ENCODE measurements at regions not wholly inside any gene's neighbourhood (a gene's known extent, or its start where the extent isn't known, plus 50 kb on each side); places are given as distances from the start of the nearest gene placed in this dataset.

GRCh38 chr5:124253203-124253810 lies 493.1 kb downstream of the ZNF608 start:
- Mint-ChIP-seq H3K9me3 (peaks cover 33% of the 10 kb centered on the region), H3K36me3 (ENCODE audit: low read depth) (no peaks in the 10 kb centered on the region), H3K27ac (peak overlapping the region; percentile 25 to 70 (median 47)), H3K4me1 (peaks cover 39% of the 10 kb centered on the region), H3K4me3 (no peak overlapping the region), H3K27me3 (ENCODE audit: low read depth) (peaks cover 4% of the 10 kb centered on the region)
- TF ChIP-seq, protein P1, sequence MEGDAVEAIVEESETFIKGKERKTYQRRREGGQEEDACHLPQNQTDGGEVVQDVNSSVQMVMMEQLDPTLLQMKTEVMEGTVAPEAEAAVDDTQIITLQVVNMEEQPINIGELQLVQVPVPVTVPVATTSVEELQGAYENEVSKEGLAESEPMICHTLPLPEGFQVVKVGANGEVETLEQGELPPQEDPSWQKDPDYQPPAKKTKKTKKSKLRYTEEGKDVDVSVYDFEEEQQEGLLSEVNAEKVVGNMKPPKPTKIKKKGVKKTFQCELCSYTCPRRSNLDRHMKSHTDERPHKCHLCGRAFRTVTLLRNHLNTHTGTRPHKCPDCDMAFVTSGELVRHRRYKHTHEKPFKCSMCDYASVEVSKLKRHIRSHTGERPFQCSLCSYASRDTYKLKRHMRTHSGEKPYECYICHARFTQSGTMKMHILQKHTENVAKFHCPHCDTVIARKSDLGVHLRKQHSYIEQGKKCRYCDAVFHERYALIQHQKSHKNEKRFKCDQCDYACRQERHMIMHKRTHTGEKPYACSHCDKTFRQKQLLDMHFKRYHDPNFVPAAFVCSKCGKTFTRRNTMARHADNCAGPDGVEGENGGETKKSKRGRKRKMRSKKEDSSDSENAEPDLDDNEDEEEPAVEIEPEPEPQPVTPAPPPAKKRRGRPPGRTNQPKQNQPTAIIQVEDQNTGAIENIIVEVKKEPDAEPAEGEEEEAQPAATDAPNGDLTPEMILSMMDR (IDR thresholded peaks at IDR 0.05; ENCODE audit: unreplicated experiment in 3 of 3), result no peak

DNA sequence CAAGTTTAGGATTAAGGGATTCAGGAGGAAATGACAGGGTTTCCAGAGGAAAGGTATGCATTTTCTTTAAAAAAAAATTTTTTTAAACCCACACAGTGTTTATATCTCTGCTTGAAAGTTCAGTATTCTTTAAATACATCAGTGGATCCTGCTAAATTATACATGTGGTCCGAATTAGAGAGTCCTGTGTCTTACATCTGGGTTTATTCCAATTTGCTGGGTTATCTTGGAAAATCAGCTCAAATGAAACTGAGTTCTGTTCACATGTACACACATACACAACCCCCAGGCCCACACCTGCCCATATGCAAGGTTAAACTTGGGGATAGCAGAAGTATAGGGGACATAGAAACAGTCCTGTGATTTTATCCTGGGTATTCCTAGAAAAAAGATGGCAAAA lies 493.7 kb downstream of the ZNF608 start:
- Mint-ChIP-seq H3K9me3 (peaks cover 33% of the 10 kb centered on the region), H3K27ac (peak overlapping the region; percentile 25 to 70 (median 69)), H3K4me3 (no peak overlapping the region), H3K4me1 (peaks cover 39% of the 10 kb centered on the region), H3K27me3 (ENCODE audit: low read depth) (peaks cover 4% of the 10 kb centered on the region), H3K36me3 (ENCODE audit: low read depth) (no peaks in the 10 kb centered on the region)
- TF ChIP-seq, protein P1 (IDR thresholded peaks at IDR 0.05; ENCODE audit: unreplicated experiment in 3 of 3), result no peak

GRCh38 chr5:124252191-124252638 lies 494.2 kb downstream of the ZNF608 start:
- H3K9me3 Mint-ChIP-seq, result peaks cover 34% of the 10 kb centered on the region
- peaks cover 4% of the 10 kb centered on the region for H3K27me3 Mint-ChIP-seq (ENCODE audit: low read depth)
- H3K27ac Mint-ChIP-seq, result peak overlapping the region; percentile 69 to 72 (median 70)
- peaks cover 2% of the 10 kb centered on the region for H3K36me3 Mint-ChIP-seq (ENCODE audit: low read depth)
- peak overlapping the region in 1 of 3 experiments; percentile 8 for H3K4me3 Mint-ChIP-seq
- H3K4me1 Mint-ChIP-seq, result peaks cover 39% of the 10 kb centered on the region
- TF ChIP-seq, protein P1 (IDR thresholded peaks at IDR 0.05; ENCODE audit: unreplicated experiment in 3 of 3), result no peak

DNA sequence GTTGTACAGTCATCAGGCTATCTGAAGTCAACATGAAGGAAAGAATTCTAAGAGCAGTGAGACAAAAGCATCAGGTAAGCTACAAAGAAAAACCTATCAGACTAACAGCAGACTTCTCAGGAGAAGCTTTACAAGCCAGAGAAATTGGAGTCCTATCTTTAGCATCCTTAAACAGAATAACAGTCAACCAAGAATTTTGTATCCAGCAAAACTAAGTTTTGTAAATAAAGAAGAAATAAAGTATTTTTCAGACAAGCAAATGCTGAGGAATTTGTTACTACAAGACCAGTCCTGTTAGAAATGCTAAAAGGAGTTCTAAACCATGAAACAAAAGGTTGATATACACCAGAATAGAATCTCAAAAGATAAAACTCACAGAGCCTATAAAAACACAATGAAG lies 501.2 kb downstream of the ZNF608 start:
- Mint-ChIP-seq H3K4me1 (no peaks in the 10 kb centered on the region), H3K27ac (no peak overlapping the region), H3K9me3 (peaks cover 54% of the 10 kb centered on the region), H3K4me3 (no peak overlapping the region), H3K27me3 (ENCODE audit: low read depth) (no peaks in the 10 kb centered on the region), H3K36me3 (ENCODE audit: low read depth) (peaks cover 30% of the 10 kb centered on the region)
- TF ChIP-seq, protein P1 (IDR thresholded peaks at IDR 0.05; ENCODE audit: unreplicated experiment in 3 of 3), result no peak

DNA sequence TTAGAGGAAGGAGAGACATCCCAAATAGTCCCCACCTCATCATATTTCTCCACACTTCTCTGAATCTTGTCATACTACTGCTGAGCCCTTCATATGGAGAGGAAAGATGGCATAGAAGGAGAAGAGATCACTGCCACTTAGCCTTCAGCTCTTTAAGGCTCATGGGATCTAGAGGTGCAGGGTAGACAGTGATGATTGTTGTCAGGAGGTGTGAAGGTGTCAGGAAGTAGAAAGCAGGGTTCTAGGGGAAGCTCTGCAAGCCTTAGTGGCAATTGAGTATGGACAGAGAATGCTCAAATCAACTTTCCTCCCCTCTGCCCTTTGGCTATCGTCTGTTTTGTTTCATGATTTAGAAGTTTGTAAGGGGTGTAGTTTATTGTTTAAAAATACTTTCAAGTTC lies 505.7 kb downstream of the ZNF608 start:
- H3K27ac Mint-ChIP-seq, result no peak overlapping the region
- H3K4me1 Mint-ChIP-seq, result peaks cover 22% of the 10 kb centered on the region
- TF ChIP-seq, protein P1 (IDR thresholded peaks at IDR 0.05; ENCODE audit: unreplicated experiment in 3 of 3), result no peak
- peaks cover 19% of the 10 kb centered on the region for H3K36me3 Mint-ChIP-seq (ENCODE audit: low read depth)
- peaks cover 33% of the 10 kb centered on the region for H3K9me3 Mint-ChIP-seq
- H3K27me3 Mint-ChIP-seq (ENCODE audit: low read depth), result no peaks in the 10 kb centered on the region
- H3K4me3 Mint-ChIP-seq, result no peak overlapping the region

- Mint-ChIP-seq H3K4me3 (no peak overlapping the region), H3K4me1 (peaks cover 30% of the 10 kb centered on the region), H3K36me3 (ENCODE audit: low read depth) (peaks cover 13% of the 10 kb centered on the region), H3K27ac (no peak overlapping the region), H3K9me3 (peaks cover 23% of the 10 kb centered on the region), H3K27me3 (ENCODE audit: low read depth) (no peaks in the 10 kb centered on the region)
- TF ChIP-seq, protein P1 (IDR thresholded peaks at IDR 0.05; ENCODE audit: unreplicated experiment in 3 of 3), result no peak
Measured at GRCh38 chr5:124239572-124239971, 506.9 kb downstream of the ZNF608 start.

All from nephron (organoid).